ENCODE measurements at regions not wholly inside any gene's neighbourhood (a gene's known extent, or its start where the extent isn't known, plus 50 kb on each side); places are given as distances from the start of the nearest gene placed in this dataset.

DNA sequence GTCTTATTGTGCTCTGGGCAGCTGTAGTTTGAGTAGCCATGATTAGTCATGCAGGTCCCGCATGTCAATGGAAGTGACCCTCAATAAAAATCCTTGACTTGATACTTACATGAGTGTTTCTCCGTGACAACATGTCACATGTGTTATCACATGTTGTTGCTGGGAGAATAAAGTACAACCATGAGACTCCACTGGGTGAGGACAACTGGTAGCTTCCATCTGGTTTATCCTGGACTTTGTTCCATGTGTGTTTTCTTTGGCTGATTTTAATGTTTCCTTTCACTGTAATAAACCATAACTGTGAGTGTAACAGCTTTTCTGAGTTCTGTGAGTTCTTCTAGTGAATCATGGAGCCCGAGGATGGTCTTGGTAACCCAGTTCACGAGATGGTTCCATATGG, 63.1 kb upstream of the NDN start:
- TF ChIP-seq GATA2 (IDR thresholded peaks at IDR 0.05; ENCODE audit: low read depth, low read length) = no peak
- TF ChIP-seq GATA3 (IDR thresholded peaks at IDR 0.05; ENCODE audit: low read depth, low read length) = no peak

DNA sequence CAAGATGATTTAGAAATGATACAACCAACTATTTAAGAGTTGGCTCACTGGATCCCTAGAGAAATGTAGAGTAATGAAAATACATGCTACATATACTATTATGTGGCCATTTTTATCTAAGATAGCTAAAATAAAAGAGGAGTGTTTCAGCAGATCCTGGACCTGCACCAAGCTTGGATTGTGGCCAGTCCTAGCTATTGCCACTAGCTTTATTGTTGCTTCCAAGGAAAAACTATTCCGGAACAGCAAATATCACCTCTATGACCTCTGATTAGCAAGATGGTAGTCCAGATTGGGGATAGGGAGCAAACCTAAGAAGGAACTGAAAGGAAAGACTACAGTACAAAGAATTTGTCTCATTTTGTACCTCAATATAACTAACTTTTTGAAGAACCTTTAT, 63.7 kb upstream of the NDN start:
- TF ChIP-seq GATA3 (IDR thresholded peaks at IDR 0.05; ENCODE audit: low read depth, low read length) (no peak), GATA2 (IDR thresholded peaks at IDR 0.05; ENCODE audit: low read depth, low read length) (no peak)

DNA sequence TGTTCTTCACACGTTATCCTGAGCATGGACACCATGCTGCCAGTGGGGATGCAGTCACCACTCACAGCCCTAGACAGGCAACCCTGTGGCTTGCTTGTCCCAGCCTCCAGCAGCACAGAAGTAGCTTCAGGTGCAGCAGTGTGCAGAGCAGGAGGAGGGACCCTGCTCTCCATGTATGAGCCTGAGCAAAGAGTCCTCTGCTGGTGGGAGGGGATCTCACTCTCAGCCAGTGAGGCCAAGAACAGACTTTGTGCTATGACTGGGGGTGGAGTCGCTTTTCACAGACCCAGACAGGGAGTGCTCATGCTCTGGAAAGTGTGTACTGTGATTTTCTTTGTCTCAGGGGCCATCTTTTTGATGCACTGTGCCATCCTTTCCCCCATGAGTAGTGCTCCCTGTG, 66.1 kb upstream of the NDN start:
- TF ChIP-seq GATA3 (IDR thresholded peaks at IDR 0.05; ENCODE audit: low read depth, low read length) (no peak), GATA2 (IDR thresholded peaks at IDR 0.05; ENCODE audit: low read depth, low read length) (no peak)

DNA sequence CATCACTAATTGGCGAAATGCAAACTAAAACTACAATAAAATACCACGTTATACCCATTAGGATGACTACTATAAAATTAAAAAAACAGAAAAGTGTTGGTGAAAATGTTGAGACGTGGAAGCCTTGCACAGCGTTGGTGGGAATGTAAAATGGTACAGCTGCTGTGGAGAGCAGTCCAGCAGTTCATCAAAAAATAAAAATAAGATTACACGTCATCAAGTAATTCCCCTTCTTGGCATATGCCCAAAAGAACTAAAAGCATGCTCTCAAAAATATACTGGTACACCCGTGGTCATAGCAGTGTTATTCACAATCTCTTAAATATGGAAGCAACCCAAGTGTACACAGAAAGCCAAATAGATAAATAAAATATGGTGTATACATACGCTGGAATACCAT, 71.8 kb upstream of the NDN start:
- no peak for TF ChIP-seq GATA2 (IDR thresholded peaks at IDR 0.05; ENCODE audit: low read depth, low read length)
- TF ChIP-seq GATA3 (IDR thresholded peaks at IDR 0.05; ENCODE audit: low read depth, low read length) = no peak

DNA sequence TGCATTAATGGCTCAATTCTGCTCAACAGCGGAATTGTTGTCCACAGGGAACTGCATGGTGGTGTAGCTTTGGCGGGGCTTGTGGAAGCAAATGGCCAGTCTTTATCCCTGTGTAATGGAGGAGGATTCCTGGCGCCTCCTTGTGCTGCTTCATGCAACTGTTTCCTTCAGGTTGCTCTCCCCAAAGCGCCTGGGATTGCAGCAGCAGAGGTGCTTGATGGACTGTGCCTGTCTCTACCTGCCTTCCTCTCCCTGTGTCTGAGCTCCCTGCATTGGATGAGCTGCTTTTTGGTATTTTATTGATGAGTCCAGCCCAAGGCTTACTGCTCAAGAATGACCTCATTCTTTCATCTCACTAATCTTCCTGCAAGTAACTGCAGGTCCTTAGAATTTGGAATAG, 72.9 kb upstream of the NDN start:
- no peak for TF ChIP-seq GATA2 (IDR thresholded peaks at IDR 0.05; ENCODE audit: low read depth, low read length)
- no peak for TF ChIP-seq GATA3 (IDR thresholded peaks at IDR 0.05; ENCODE audit: low read depth, low read length)

DNA sequence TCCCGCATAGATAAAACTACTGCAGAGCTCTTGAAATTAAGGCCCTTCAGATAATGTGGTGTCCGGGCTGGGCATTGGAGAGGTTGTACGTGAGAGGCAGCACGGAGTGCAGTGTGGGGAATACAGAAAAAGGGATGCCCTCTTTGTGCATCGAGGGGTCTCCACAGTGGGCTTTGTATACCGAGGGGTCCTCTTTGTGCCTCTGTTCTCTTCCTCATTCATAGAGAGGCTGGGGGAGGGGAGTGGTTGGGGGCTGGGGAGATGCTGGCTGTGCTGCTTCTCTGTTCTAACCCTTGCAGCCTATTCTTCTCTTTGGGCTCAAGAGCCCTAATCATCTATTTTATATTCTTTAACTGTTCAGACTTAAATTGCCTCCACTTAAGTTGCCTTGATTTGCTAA, 74.3 kb upstream of the NDN start:
- no peak for TF ChIP-seq GATA2 (IDR thresholded peaks at IDR 0.05; ENCODE audit: low read depth, low read length)
- no peak for TF ChIP-seq GATA3 (IDR thresholded peaks at IDR 0.05; ENCODE audit: low read depth, low read length)

DNA sequence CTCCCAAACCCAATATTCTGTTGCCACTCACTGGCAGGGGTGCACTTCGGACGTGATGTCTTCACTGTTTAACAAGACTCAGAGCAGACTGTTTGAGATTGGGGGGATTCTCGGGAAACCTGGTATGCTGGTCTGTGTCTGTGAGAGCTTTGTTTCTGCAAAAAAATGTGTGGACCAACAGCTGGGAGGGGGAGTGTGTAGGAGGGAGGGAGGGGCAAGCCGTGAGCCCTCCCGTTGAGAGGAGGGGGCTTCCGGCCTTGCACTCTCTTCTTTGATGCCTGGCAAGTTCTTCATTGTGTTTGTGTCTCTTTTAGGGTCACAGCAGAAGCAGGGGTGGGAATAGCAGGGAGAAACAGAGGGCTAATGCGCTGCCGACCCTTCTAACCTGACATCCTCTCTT, 74.9 kb upstream of the NDN start:
- TF ChIP-seq GATA2 (IDR thresholded peaks at IDR 0.05; ENCODE audit: low read depth, low read length) (no peak), GATA3 (IDR thresholded peaks at IDR 0.05; ENCODE audit: low read depth, low read length) (no peak)

DNA sequence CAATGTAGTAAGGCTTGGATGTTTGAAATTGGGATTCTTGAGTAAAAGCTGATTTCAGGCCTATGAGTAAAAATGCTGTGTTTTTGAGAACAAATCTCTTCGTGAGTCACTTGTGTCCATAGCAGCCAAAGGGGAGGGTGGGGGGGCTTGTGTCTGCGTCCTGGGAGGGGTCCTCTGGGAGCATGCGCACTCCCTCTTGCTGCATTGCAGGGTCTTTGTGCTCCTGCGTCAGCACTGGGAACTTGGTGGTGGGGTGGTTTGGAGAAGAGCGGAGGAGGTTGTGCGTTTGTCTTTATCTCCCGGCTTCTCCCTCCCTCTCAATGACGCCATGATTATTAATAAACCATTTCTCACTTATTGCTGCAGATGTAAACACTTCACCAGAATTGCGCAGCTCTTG, 75.9 kb upstream of the NDN start:
- TF ChIP-seq GATA3 (IDR thresholded peaks at IDR 0.05; ENCODE audit: low read depth, low read length) (no peak), GATA2 (IDR thresholded peaks at IDR 0.05; ENCODE audit: low read depth, low read length) (no peak)

DNA sequence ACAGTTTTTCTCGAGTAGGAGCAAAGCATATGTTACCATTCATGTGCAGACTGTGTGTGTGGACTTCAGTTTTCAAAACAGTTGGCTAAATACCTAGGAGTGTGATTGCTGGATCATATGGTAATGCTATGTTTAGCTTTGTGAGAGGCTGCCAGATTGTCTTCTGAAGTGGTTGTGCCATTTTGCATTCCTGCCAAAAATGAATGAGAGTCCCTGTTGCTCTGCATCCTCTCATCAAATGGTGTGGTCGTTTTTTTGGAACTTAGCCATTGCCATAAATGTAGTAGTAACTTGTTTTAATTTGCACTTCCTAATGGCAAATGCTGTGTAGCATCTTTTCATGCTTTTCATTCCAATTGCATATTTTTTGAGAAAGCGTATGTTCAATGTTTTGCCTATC, 77.2 kb upstream of the NDN start:
- TF ChIP-seq GATA2 (IDR thresholded peaks at IDR 0.05; ENCODE audit: low read depth, low read length) = no peak
- TF ChIP-seq GATA3 (IDR thresholded peaks at IDR 0.05; ENCODE audit: low read depth, low read length) = no peak

DNA sequence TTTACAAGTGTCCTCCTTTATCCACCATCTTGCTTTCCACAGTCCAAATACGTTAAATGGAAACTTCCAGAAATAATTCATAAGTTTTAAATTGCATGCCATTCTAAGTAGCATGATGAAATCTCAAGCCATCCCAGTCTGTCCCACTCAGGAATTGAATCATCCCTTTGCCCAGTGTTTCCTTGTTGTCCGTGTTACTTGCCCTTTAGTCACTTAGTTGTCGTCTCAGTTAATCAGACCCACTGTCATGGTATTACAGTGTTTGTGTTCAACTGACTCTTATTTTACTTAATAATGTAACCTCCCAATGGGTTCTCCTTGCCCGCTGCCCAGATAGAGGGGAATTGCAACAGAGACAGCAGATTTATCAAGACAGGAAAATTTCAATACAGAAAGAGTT, 77.6 kb upstream of the NDN start:
- TF ChIP-seq GATA2 (IDR thresholded peaks at IDR 0.05; ENCODE audit: low read depth, low read length) = no peak
- TF ChIP-seq GATA3 (IDR thresholded peaks at IDR 0.05; ENCODE audit: low read depth, low read length) = no peak

DNA sequence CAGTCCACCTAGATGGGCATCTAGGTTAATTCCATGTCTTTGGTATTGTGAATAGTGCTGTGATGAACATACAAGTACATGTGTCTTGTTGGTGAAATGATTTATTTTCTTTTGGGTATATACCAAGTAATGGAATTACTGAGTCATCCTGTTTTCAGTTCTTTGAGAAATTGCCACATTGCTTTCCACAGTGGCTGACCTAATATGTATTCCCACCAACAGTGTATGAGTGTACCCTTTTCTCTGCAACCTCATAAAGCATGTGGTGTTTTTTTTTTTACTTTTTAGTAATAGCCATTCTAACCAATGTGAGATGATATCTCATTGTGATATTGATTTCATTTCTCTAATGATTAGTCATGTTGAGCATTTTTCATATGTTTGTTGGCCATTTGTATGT, 86.0 kb upstream of the NDN start:
- TF ChIP-seq GATA3 (IDR thresholded peaks at IDR 0.05; ENCODE audit: low read depth, low read length) = no peak
- TF ChIP-seq GATA2 (IDR thresholded peaks at IDR 0.05; ENCODE audit: low read depth, low read length) = no peak

DNA sequence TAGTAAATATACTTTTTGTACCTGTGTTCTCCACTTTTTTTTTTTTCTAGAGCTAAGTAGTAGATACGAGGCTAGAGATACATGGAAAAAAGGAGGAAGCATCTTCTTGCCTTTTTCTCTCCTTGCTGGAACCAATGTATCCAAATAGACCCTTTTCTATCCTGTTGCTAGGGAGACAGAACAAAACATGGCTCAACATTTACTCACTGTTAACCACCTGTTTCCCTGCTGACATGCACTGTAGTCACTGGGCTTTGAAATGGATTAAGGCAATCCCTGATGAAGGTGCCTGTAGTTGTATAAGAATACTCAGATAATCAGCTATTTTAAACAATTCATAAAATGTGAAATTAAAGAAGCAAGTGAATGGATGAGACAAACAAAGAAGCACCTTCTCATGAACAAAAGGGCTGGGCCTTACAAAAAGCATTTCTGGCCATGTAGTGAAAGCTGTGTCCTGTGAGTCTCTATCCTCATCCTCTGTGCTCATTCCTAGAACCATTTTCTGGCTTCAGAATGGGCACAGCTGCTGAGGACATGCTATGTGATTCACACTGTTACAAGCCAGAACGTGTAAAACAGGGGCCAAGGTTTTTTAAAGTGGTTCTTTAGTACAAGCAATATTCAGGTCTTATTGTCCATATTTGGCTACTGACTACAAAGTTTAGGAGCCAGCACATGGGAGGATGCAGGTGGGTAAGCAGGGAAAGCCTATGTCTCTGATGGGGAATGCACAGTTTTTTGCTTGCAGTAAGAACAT, 100.4 kb upstream of the NDN start:
- no peak for TF ChIP-seq GATA2 (IDR thresholded peaks at IDR 0.05; ENCODE audit: low read depth, low read length)
- TF ChIP-seq GATA3 (IDR thresholded peaks at IDR 0.05; ENCODE audit: low read depth, low read length) = no peak

DNA sequence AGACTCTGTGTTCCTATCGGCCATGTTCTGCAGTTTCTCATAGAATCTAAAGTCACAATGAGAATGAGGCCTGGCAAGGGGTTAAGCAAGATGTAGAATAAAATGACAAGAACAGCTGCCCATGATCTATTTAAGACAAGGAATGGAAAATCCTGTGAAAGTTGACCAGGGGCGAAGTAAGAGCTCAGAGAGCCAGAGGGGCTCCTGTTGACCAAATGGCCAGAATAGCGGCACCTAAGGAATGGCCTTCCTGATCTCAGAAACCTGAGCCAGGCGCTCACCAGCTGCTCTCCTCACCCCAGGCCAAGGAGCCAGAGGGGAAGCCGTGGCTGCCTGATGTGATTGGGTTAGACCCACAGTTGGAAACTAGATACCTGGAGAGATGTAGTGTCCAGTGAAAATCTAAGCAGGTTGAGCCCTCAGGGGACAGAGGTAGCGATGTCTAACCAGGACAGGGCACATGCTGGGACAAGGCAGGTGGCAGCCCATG, 106.1 kb upstream of the NDN start:
- TF ChIP-seq GATA2 (IDR thresholded peaks at IDR 0.05; ENCODE audit: low read depth, low read length) (no peak), GATA3 (IDR thresholded peaks at IDR 0.05; ENCODE audit: low read depth, low read length) (no peak)

DNA sequence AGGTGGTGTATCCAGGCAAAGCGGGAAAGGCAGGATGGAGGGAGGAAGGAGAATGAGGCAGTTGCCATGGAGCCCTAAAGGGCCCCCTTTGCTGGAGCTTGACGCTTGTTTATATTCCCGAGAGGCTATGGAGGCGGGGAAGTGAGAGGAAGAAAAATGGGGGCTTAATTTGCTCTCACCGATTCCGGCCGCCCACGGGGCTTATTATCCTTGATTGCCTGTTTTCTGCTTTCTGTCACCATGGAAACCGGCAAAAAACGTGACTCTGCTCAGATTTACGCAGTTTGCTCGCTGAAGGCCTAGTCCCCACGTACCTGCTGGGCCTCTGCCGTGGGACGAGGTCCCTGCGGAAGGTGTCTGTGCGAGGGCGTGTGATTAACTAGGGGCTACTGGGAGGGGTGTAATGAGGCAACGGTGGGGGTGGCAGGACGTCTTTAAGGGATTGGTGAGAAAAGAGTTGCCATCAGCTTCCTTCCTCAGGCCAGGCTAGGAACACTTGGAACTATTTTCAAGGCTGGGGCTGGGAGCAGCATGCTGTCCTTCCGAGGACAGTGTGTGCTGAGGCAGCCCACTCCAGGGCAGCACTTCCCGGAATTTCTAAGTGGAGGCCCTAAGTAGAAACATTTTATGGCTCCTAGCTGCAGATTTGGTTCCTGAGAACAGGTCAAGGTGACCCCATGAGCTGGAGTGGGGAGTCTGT, 110.8 kb upstream of the NDN start:
- TF ChIP-seq GATA3 (IDR thresholded peaks at IDR 0.05; ENCODE audit: low read depth, low read length) (no peak), GATA2 (IDR thresholded peaks at IDR 0.05; ENCODE audit: low read depth, low read length) (no peak)

DNA sequence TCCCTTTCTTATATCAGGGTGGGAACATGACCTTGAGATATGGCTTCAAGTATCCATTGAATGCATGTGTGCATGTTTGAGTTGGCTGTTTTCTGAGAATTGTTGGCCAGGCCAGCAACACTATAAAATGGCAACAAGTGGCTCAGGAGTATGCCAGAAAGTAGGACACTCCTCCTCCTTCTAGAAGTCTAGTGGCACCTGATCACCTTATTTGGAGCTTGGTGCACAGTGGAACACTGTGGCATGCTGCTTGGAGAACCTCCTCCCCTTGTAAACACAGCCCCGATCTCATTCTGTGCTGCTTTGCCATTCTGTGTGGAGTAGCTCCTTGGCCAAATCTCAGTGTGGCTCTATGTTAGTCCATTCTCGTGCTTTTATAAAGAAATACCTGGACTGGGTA, 114.8 kb upstream of the NDN start:
- TF ChIP-seq GATA2 (IDR thresholded peaks at IDR 0.05; ENCODE audit: low read depth, low read length) (no peak), GATA3 (IDR thresholded peaks at IDR 0.05; ENCODE audit: low read depth, low read length) (no peak)

Measured in SH-SY5Y (cell line).